HL-60 (cell line): ENCODE measurements at regions not wholly inside any gene's neighbourhood (a gene's known extent, or its start where the extent isn't known, plus 50 kb on each side); places are given as distances from the start of the nearest gene placed in this dataset.

Source experiments
- DNase-seq, 2 experiments: peaks; one replicate each; pipeline ENCODE4 v3.0.0-alpha.2; 2010 to 2020; ENCODE audit warnings: low read depth in 1 of 2, low spot score in 1 of 2
- H3K27ac ChIP-seq: fragments of 250-450 bp; sonication (Bioruptor Pico); replicated peaks from 2 replicates; pipeline ENCODE4 v1.5.1; 2020; ENCODE audit warnings: mild to moderate bottlenecking, moderate library complexity
- H3K27me3 ChIP-seq: fragments of 250-450 bp; sonication (Bioruptor Pico); 2 replicates; pipeline ENCODE4 v1.5.1; 2021; ENCODE audit warnings: mild to moderate bottlenecking, moderate library complexity; ENCODE audit not compliant: insufficient read depth, poor library complexity, severe bottlenecking
- H3K4me3 ChIP-seq: replicated peaks from 2 replicates; pipeline ENCODE4 v1.5.1; 2011; ENCODE audit warnings: mild to moderate bottlenecking, control low read depth, low read length; ENCODE audit not compliant: insufficient read depth
- CTCF ChIP-seq: IDR thresholded peaks from one replicate; pipeline ENCODE4 v1.5.1; 2011; ENCODE audit warnings: low read length, control low read depth, inconsistent platforms; ENCODE audit not compliant: insufficient read depth
- GABPA ChIP-seq: IDR thresholded peaks from 2 replicates; pipeline ENCODE4 v1.6.1; 2012; ENCODE audit warnings: low read depth
- POLR2AphosphoS5 ChIP-seq: IDR thresholded peaks from 2 replicates; pipeline ENCODE4 v1.6.1; 2012; ENCODE audit warnings: low read depth
- REST ChIP-seq: IDR thresholded peaks from 2 replicates; pipeline ENCODE4 v1.6.1; 2012; ENCODE audit warnings: low read depth; ENCODE audit not compliant: insufficient replicate concordance
- SPI1 ChIP-seq: IDR thresholded peaks from 2 replicates; pipeline ENCODE4 v1.6.1; 2012; ENCODE audit warnings: low read depth, mild to moderate bottlenecking, borderline replicate concordance

GRCh38 chr9:86469476-86470250 lies 115.5 kb upstream of the TUT7 start:
- no peak overlapping the region for H3K4me3 ChIP-seq
- no peak for DNase-seq
- no peaks in the 10 kb centered on the region for H3K27me3 ChIP-seq
- no peak overlapping the region for H3K27ac ChIP-seq
- no peak for TF ChIP-seq REST
- TF ChIP-seq SPI1: no peak
- no peak for TF ChIP-seq POLR2AphosphoS5

GRCh38 chr9:86464242-86464641 lies 110.0 kb upstream of the TUT7 start:
- no peak for TF ChIP-seq POLR2AphosphoS5
- no peak for TF ChIP-seq CTCF
- TF ChIP-seq SPI1: no peak
- no peak for TF ChIP-seq REST
- TF ChIP-seq GABPA: no peak
- Histone ChIP-seq H3K27me3 (no peaks in the 10 kb centered on the region), H3K4me3 (no peak overlapping the region), H3K27ac (no peak overlapping the region)
- DNase-seq: no peak

GRCh38 chr9:86460216-86461002 lies 106.2 kb upstream of the TUT7 start:
- no peak for DNase-seq
- TF ChIP-seq POLR2AphosphoS5 (no peak), SPI1 (no peak), CTCF (no peak), REST (no peak), GABPA (no peak)
- Histone ChIP-seq H3K4me3 (no peak overlapping the region), H3K27ac (no peak overlapping the region), H3K27me3 (no peaks in the 10 kb centered on the region)
